GM12878 (cell line): ENCODE measurements at regions not wholly inside any gene's neighbourhood (a gene's known extent, or its start where the extent isn't known, plus 50 kb on each side); places are given as distances from the start of the nearest gene placed in this dataset.

ENCODE experiments used
- ATAC-seq: fragments of 200-7000 bp; cut with Tn5 transposase; 3 replicates; pipeline ENCODE4 v1.9.1; 2020; ENCODE audit warnings: mild to moderate bottlenecking, moderate library complexity
- BruUV-seq: library from RNA; stranded (reverse); fragments of 400-500 nt; replicated peaks from 2 replicates; lab custom pipeline; 2021; lab: Mats Ljungman, UMichigan
- CTCF ChIA-PET: fragments of 300-600 bp; sonication (Branson Sonifier 250); formaldehyde crosslinking; extraction: SDS; loops from one replicate; lab custom pipeline; 2021; ENCODE audit warnings: inconsistent platforms; lab: Yijun Ruan, JAX
- POLR2A ChIA-PET: fragments of 350-600 bp; formaldehyde crosslinking; extraction: SDS; loops from one replicate; lab custom pipeline; 2021; ENCODE audit warnings: inconsistent platforms; lab: Charles Lee
- RAD21 ChIA-PET: fragments of 300-600 bp; sonication (Branson Sonifier 250); formaldehyde crosslinking; loops from one replicate; lab custom pipeline; 2023; ENCODE audit warnings: antibody characterized with exemption; ENCODE audit not compliant: unreplicated experiment; lab: Charles Lee
- SMC1A ChIA-PET: fragments of 300-600 bp; sonication (Branson Sonifier 250); formaldehyde crosslinking; loops from one replicate; lab custom pipeline; 2023; ENCODE audit not compliant: unreplicated experiment, uncharacterized antibody; lab: Charles Lee
- DNase-seq: peaks from one replicate; pipeline ENCODE4 v3.0.0-alpha.2; 2011; ENCODE audit warnings: low read depth, low spot score
- FAIRE-seq: peaks from 3 replicates; lab custom pipeline; 2011; peaks lifted over from hg19 to GRCh38; lab: Jason Lieb, UNC
- H2AFZ ChIP-seq: 2 replicates; pipeline ENCODE4 v1.6.0; 2011; ENCODE audit warnings: low read depth, low read length, control low read depth; ENCODE audit not compliant: control insufficient read depth
- H3K27ac ChIP-seq: 2 replicates; pipeline ENCODE4 v1.5.1; 2011; ENCODE audit warnings: control low read depth; ENCODE audit not compliant: control insufficient read depth, insufficient read depth
- H3K27me3 ChIP-seq, 2 experiments: replicated peaks in 1 of 2; 2 replicates each; pipeline versions ENCODE4 v1.6.0 to v1.6.1; 2011; ENCODE audit warnings: low read length in 1 of 2; ENCODE audit not compliant: control insufficient read depth in 2 of 2, insufficient read depth in 2 of 2
- H3K36me3 ChIP-seq, 2 experiments: 2 replicates each; pipeline ENCODE4 v1.5.1; 2011; ENCODE audit warnings: low read length in 1 of 2; ENCODE audit not compliant: control insufficient read depth in 2 of 2, insufficient read depth in 2 of 2
- H3K4me1 ChIP-seq: 2 replicates; pipeline ENCODE4 v1.6.1; 2011; ENCODE audit warnings: mild to moderate bottlenecking, low read length, moderate library complexity, mixed read lengths; ENCODE audit not compliant: control insufficient read depth, insufficient read depth
- H3K4me2 ChIP-seq: 2 replicates; pipeline ENCODE4 v1.6.0; 2011; ENCODE audit warnings: control low read depth; ENCODE audit not compliant: control insufficient read depth, insufficient read depth
- H3K4me3 ChIP-seq: fragments of 200-600 bp; sonication (generic); 2 replicates; pipeline ENCODE4 v1.5.1; 2016
- H3K79me2 ChIP-seq: 2 replicates; pipeline ENCODE4 v1.6.0; 2011; ENCODE audit warnings: low read length; ENCODE audit not compliant: control insufficient read depth, insufficient read depth
- H3K9ac ChIP-seq: 2 replicates; pipeline ENCODE4 v1.8.0; 2011; ENCODE audit warnings: low read length, control low read depth, mixed read lengths; ENCODE audit not compliant: control insufficient read depth, insufficient read depth
- H3K9me3 ChIP-seq: replicated peaks from 3 replicates; pipeline ENCODE4 v1.5.1; 2011; ENCODE audit warnings: mild to moderate bottlenecking, low read length; ENCODE audit not compliant: control insufficient read depth, insufficient read depth
- H4K20me1 ChIP-seq: 2 replicates; pipeline ENCODE4 v1.6.0; 2011; ENCODE audit not compliant: control insufficient read depth, insufficient read depth
- BCL3 ChIP-seq: IDR thresholded peaks from 2 replicates; pipeline ENCODE4 v1.6.1; 2011; ENCODE audit warnings: borderline replicate concordance, low read depth, mild to moderate bottlenecking, moderate library complexity, low read length; ENCODE audit not compliant: insufficient read depth, poor library complexity, severe bottlenecking
- CBFB ChIP-seq: IDR thresholded peaks from 2 replicates; pipeline ENCODE4 v1.6.1; 2016; ENCODE audit warnings: antibody characterized with exemption, low read depth
- CTCF ChIP-seq, 3 experiments: IDR thresholded peaks in 2 of 3; conservative IDR thresholded peaks in 1 of 3; 2 replicates each; pipeline ENCODE4 v1.5.1; 2011; ENCODE audit warnings: low read depth in 3 of 3, low read length in 3 of 3, mild to moderate bottlenecking in 3 of 3, control low read depth in 2 of 3, moderate library complexity in 2 of 3, inconsistent platforms in 1 of 3, mixed read lengths in 1 of 3; ENCODE audit not compliant: control insufficient read depth in 2 of 3, insufficient read depth in 1 of 3; ENCODE audit errors: extremely low read depth in 1 of 3
- DPF2 ChIP-seq: fragments of 450-650 bp; IDR thresholded peaks from 2 replicates; pipeline ENCODE4 v1.6.1; 2017; ENCODE audit warnings: mild to moderate bottlenecking
- ELK1 ChIP-seq: IDR thresholded peaks from 2 replicates; pipeline ENCODE4 v1.6.1; 2012; ENCODE audit warnings: low read depth, low read length, improper control_type of control experiment
- ESRRA ChIP-seq: IDR thresholded peaks from 2 replicates; pipeline ENCODE4 v1.6.1; 2012; ENCODE audit warnings: mild to moderate bottlenecking, low read length, improper control_type of control experiment
- FOXM1 ChIP-seq: IDR thresholded peaks from 2 replicates; pipeline ENCODE4 v1.6.1; 2012; ENCODE audit warnings: low read depth, mild to moderate bottlenecking, inconsistent platforms, low read length, moderate library complexity
- JUNB ChIP-seq: IDR thresholded peaks from 2 replicates; pipeline ENCODE4 v1.6.1; 2016; ENCODE audit warnings: antibody characterized with exemption, mild to moderate bottlenecking
- JUND ChIP-seq: IDR thresholded peaks from 2 replicates; pipeline ENCODE4 v1.6.1; 2012; ENCODE audit warnings: low read depth, mild to moderate bottlenecking, low read length, improper control_type of control experiment, moderate library complexity
- NR2F1 ChIP-seq: fragments of 450-650 bp; conservative IDR thresholded peaks from 2 replicates; pipeline ENCODE4 v1.6.1; 2017; ENCODE audit warnings: mild to moderate bottlenecking
- POU2F2 ChIP-seq: IDR thresholded peaks from 3 replicates; pipeline ENCODE4 v1.6.1; 2011; ENCODE audit warnings: low read depth, mild to moderate bottlenecking, low read length, borderline replicate concordance
- RB1 ChIP-seq: fragments of 450-650 bp; formaldehyde crosslinking; IDR thresholded peaks from 2 replicates; pipeline ENCODE4 v1.6.1; 2017; ENCODE audit warnings: mild to moderate bottlenecking, borderline replicate concordance
- RUNX3 ChIP-seq: IDR thresholded peaks from 2 replicates; pipeline ENCODE4 v1.6.1; 2012; ENCODE audit warnings: low read length, inconsistent platforms
- STAT3 ChIP-seq: IDR thresholded peaks from 2 replicates; pipeline ENCODE4 v1.6.1; 2011; ENCODE audit warnings: low read depth, low read length, improper control_type of control experiment
- WGBS: methylation state at CpG from one replicate; pipeline ENCODE4 v1.1.6; 2016; ENCODE audit warnings: low lambda C conversion rate; ENCODE audit not compliant: insufficient replicate concordance, insufficient coverage; ENCODE audit errors: missing lambda C conversion rate; 5-methylcytosine and 5-hydroxymethylcytosine counted together
- in situ Hi-C: fragments of 300-500 bp; cut with MboI; formaldehyde crosslinking; loops from 9 replicates; pipeline ENCODE4 v1.14.3; 2018; ENCODE audit warnings: mixed read lengths
- intact Hi-C: fragments of 100-400 bp; cut with micrococcal nuclease; formaldehyde crosslinking; loops from one replicate; pipeline ENCODE4 v1.14.2; 2022; ENCODE audit not compliant: unreplicated experiment
- TF ChIP-seq, protein P1 (sequence below): fragments of 450-650 bp; formaldehyde crosslinking; IDR thresholded peaks from 2 replicates; pipeline ENCODE4 v1.4.0; 2022; ENCODE audit warnings: mild to moderate bottlenecking, moderate library complexity

DNA sequence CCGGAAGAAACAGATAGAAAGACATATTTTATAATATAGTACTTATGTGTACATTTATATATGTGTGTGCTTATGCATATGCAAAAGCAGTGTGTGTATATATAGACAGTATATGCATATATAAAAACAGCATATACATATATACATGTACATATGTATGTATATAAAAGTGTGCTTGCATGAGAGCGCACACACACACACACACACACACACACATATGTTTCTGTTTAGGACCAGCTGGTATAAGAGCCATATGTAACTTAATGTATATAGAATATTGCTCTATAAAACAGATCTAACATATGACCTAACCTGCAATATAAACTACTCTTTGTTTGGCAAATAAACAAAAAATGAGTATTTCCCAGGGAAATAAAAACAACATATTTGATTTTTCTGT is 65.1 kb upstream of the CDH9 start:
- POLR2A ChIA-PET, result no interaction called here
- no peaks in the 10 kb centered on the region for H4K20me1 ChIP-seq
- no peak overlapping the region for H3K4me3 ChIP-seq
- H3K9me3 ChIP-seq, result no peaks in the 10 kb centered on the region
- in situ Hi-C loops, result no loop called here
- no TSS peak for BruUV-seq
- ATAC-seq (no peak), FAIRE-seq (no peak), DNase-seq (no peak)
- no peak overlapping the region for H2AFZ ChIP-seq
- RAD21 ChIA-PET, result no interaction called here
- H3K9ac ChIP-seq, result no peak overlapping the region
- H3K27me3 ChIP-seq, result no peaks in the 10 kb centered on the region
- no peaks in the 10 kb centered on the region for H3K36me3 ChIP-seq
- H3K79me2 ChIP-seq, result no peaks in the 10 kb centered on the region
- H3K4me2 ChIP-seq, result no peak overlapping the region
- SMC1A ChIA-PET, result no interaction called here
- CTCF ChIA-PET, result no interaction called here
- H3K4me1 ChIP-seq, result no peaks in the 10 kb centered on the region
- WGBS, result 15% methylated on average over 2 of the region's 2 CpGs
- intact Hi-C loops, result no loop called here
- TF ChIP-seq BCL3 (no peak), RB1 (no peak), NR2F1 (no peak), RUNX3 (no peak), FOXM1 (no peak), ESRRA (no peak), POU2F2 (no peak), JUNB (no peak), CBFB (no peak), DPF2 (no peak), STAT3 (no peak), JUND (no peak), ELK1 (no peak), CTCF (IDR thresholded peaks at IDR 0.05 in 2 of 3, conservative IDR thresholded peaks at IDR 0.05 in 1 of 3; ENCODE audit: control insufficient read depth in 2 of 3, extremely low read depth in 1 of 3, insufficient read depth in 1 of 3, low read depth in 3 of 3, low read length in 3 of 3) (no peak)
- TF ChIP-seq, protein P1, sequence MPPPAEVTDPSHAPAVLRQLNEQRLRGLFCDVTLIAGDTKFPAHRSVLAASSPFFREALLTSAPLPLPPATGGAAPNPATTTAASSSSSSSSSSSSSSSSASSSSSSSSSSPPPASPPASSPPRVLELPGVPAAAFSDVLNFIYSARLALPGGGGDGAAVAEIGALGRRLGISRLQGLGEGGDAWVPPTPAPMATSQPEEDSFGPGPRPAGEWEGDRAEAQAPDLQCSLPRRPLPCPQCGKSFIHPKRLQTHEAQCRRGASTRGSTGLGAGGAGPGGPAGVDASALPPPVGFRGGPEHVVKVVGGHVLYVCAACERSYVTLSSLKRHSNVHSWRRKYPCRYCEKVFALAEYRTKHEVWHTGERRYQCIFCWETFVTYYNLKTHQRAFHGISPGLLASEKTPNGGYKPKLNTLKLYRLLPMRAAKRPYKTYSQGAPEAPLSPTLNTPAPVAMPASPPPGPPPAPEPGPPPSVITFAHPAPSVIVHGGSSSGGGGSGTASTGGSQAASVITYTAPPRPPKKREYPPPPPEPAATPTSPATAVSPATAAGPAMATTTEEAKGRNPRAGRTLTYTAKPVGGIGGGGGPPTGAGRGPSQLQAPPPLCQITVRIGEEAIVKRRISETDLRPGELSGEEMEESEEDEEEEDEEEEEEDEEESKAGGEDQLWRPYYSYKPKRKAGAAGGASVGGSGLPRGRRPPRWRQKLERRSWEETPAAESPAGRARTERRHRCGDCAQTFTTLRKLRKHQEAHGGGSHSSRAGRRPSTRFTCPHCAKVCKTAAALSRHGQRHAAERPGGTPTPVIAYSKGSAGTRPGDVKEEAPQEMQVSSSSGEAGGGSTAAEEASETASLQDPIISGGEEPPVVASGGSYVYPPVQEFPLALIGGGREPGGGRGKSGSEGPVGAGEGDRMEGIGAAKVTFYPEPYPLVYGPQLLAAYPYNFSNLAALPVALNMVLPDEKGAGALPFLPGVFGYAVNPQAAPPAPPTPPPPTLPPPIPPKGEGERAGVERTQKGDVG, result no peak
- no peak overlapping the region for H3K27ac ChIP-seq
